H9 (cell line): ENCODE measurements at regions not wholly inside any gene's neighbourhood (a gene's known extent, or its start where the extent isn't known, plus 50 kb on each side); places are given as distances from the start of the nearest gene placed in this dataset.

Experiments used
- DNase-seq: peaks from one replicate; pipeline ENCODE4 v3.0.0-alpha.2; 2017
- H2AFZ ChIP-seq: one replicate; pipeline ENCODE4 v1.6.1; 2013; ENCODE audit warnings: mild to moderate bottlenecking, low read length, control low read depth, moderate library complexity
- H2AK5ac ChIP-seq: 2 replicates; pipeline ENCODE4 v1.6.1; 2013; ENCODE audit warnings: low read length, control low read depth, mixed read lengths; ENCODE audit not compliant: insufficient read length
- H2BK120ac ChIP-seq: one replicate; pipeline ENCODE4 v1.6.1; 2013; ENCODE audit warnings: low read depth, mild to moderate bottlenecking, low read length, control low read depth, inconsistent platforms; ENCODE audit not compliant: poor library complexity, severe bottlenecking
- H2BK12ac ChIP-seq: 2 replicates; pipeline ENCODE4 v1.6.1; 2013; ENCODE audit warnings: low read length, control low read depth, mixed read lengths, low read depth; ENCODE audit not compliant: insufficient read length
- H2BK15ac ChIP-seq: 2 replicates; pipeline ENCODE4 v1.6.1; 2013; ENCODE audit warnings: low read depth, low read length, control low read depth
- H2BK20ac ChIP-seq: one replicate; pipeline ENCODE4 v1.6.1; 2013; ENCODE audit warnings: low read depth, mild to moderate bottlenecking, low read length, control low read depth, inconsistent platforms; ENCODE audit not compliant: poor library complexity, severe bottlenecking
- H2BK5ac ChIP-seq: 2 replicates; pipeline ENCODE4 v1.6.1; 2013; ENCODE audit warnings: low read length, control low read depth, mixed read lengths; ENCODE audit not compliant: insufficient read length
- H3K14ac ChIP-seq: 2 replicates; pipeline ENCODE4 v1.6.1; 2013; ENCODE audit warnings: low read length, control low read depth; ENCODE audit not compliant: insufficient read depth
- H3K18ac ChIP-seq: 2 replicates; pipeline ENCODE4 v1.6.1; 2013; ENCODE audit warnings: low read depth, mild to moderate bottlenecking, mixed read lengths, low read length, control low read depth; ENCODE audit not compliant: insufficient read length
- H3K23ac ChIP-seq: 2 replicates; pipeline ENCODE4 v1.6.1; 2013; ENCODE audit warnings: low read length, control low read depth, mixed read lengths, low read depth; ENCODE audit not compliant: insufficient read length
- H3K23me2 ChIP-seq: 2 replicates; pipeline ENCODE4 v1.6.1; 2013; ENCODE audit warnings: low read depth, mild to moderate bottlenecking, mixed read lengths, low read length, control low read depth; ENCODE audit not compliant: insufficient read length, poor library complexity, severe bottlenecking
- H3K27ac ChIP-seq: 2 replicates; pipeline ENCODE4 v1.5.1; 2013; ENCODE audit warnings: low read length, control low read depth, mixed read lengths, low read depth; ENCODE audit not compliant: insufficient read length
- H3K27me3 ChIP-seq: 2 replicates; pipeline ENCODE4 v1.6.1; 2013; ENCODE audit warnings: low read length, control low read depth, inconsistent platforms; ENCODE audit not compliant: insufficient read depth
- H3K4ac ChIP-seq: 2 replicates; pipeline ENCODE4 v1.6.1; 2013; ENCODE audit warnings: low read depth, mild to moderate bottlenecking, control low read depth, inconsistent platforms, low read length, moderate library complexity
- H3K4me1 ChIP-seq: 2 replicates; pipeline ENCODE4 v1.6.1; 2013; ENCODE audit warnings: low read length, control low read depth, inconsistent platforms; ENCODE audit not compliant: insufficient read depth
- H3K4me2 ChIP-seq: 2 replicates; pipeline ENCODE4 v1.6.1; 2013; ENCODE audit warnings: low read length, control low read depth, mixed read lengths; ENCODE audit not compliant: insufficient read length, insufficient read depth
- H3K56ac ChIP-seq: 2 replicates; pipeline ENCODE4 v1.6.1; 2013; ENCODE audit warnings: low read depth, mild to moderate bottlenecking, mixed read lengths, low read length, control low read depth; ENCODE audit not compliant: insufficient read length
- H3K79me1 ChIP-seq: 2 replicates; pipeline ENCODE4 v1.6.1; 2013; ENCODE audit warnings: low read depth, mild to moderate bottlenecking, moderate library complexity, low read length, control low read depth, inconsistent platforms; ENCODE audit not compliant: insufficient read depth, poor library complexity, severe bottlenecking
- H3K79me2 ChIP-seq: 2 replicates; pipeline ENCODE4 v1.6.1; 2013; ENCODE audit warnings: low read length, control low read depth, inconsistent platforms; ENCODE audit not compliant: insufficient read depth
- H3K9ac ChIP-seq: 2 replicates; pipeline ENCODE4 v1.6.1; 2013; ENCODE audit warnings: low read length, control low read depth, mixed read lengths; ENCODE audit not compliant: insufficient read length; ENCODE audit errors: extremely low read depth
- H3K9me3 ChIP-seq: one replicate; pipeline ENCODE4 v1.6.1; 2013; ENCODE audit warnings: low read depth, low read length, inconsistent platforms; ENCODE audit not compliant: control insufficient read depth
- H3T11ph ChIP-seq: one replicate; pipeline ENCODE4 v1.6.1; 2013; ENCODE audit warnings: mild to moderate bottlenecking, low read length, control low read depth, inconsistent platforms
- H4K20me1 ChIP-seq: one replicate; pipeline ENCODE4 v1.6.1; 2013; ENCODE audit not compliant: control insufficient read depth, insufficient read length, insufficient read depth
- H4K5ac ChIP-seq: 2 replicates; pipeline ENCODE4 v1.6.1; 2013; ENCODE audit warnings: low read depth, mild to moderate bottlenecking, mixed read lengths, low read length, control low read depth; ENCODE audit not compliant: insufficient read length
- H4K8ac ChIP-seq: replicated peaks from 2 replicates; pipeline ENCODE4 v1.6.1; 2013; ENCODE audit warnings: low read length, control low read depth, mixed read lengths, low read depth; ENCODE audit not compliant: insufficient read length
- H4K91ac ChIP-seq: 2 replicates; pipeline ENCODE4 v1.6.1; 2013; ENCODE audit warnings: low read depth, mild to moderate bottlenecking, moderate library complexity, mixed read lengths, low read length, control low read depth; ENCODE audit not compliant: insufficient read length
- H3K27ac Mint-ChIP-seq, 3 experiments: 2 replicates in 2 of 3; 3 replicates in 1 of 3; pipeline ENCODE4 v1.8.0; 2020 to 2021; ENCODE audit warnings: mixed read lengths in 3 of 3, mild to moderate bottlenecking in 1 of 3, moderate library complexity in 1 of 3
- H3K27me3 Mint-ChIP-seq: 2 replicates; pipeline ENCODE4 v1.8.0; 2021; ENCODE audit warnings: low read depth, mild to moderate bottlenecking, moderate library complexity, mixed read lengths
- H3K36me3 Mint-ChIP-seq, 3 experiments: 2 replicates in 2 of 3; 3 replicates in 1 of 3; pipeline ENCODE4 v1.8.0; 2020 to 2021; ENCODE audit warnings: low read depth in 3 of 3, mixed read lengths in 3 of 3; ENCODE audit not compliant: insufficient read depth in 1 of 3
- H3K4me1 Mint-ChIP-seq, 2 experiments: 2 replicates each; pipeline ENCODE4 v1.8.0; 2020; ENCODE audit warnings: mixed read lengths in 2 of 2
- H3K4me3 Mint-ChIP-seq, 2 experiments: 2 replicates in 1 of 2; 3 replicates in 1 of 2; pipeline ENCODE4 v1.8.0; 2020 to 2021; ENCODE audit warnings: mild to moderate bottlenecking in 2 of 2, mixed read lengths in 2 of 2, moderate library complexity in 1 of 2
- H3K9me3 Mint-ChIP-seq, 2 experiments: 2 replicates in 1 of 2; 3 replicates in 1 of 2; pipeline ENCODE4 v1.8.0; 2020; ENCODE audit warnings: mild to moderate bottlenecking in 2 of 2, mixed read lengths in 2 of 2, moderate library complexity in 1 of 2
- CTCF ChIP-seq: fragments of 200-600 bp; sonication (generic); conservative IDR thresholded peaks from 3 replicates; pipeline ENCODE4 v1.8.0; 2021; ENCODE audit warnings: antibody characterized with exemption, mild to moderate bottlenecking
- WGBS: extraction: QIAGEN DNeasy Blood & Tissue Kit; methylation state at CpG from one replicate; pipeline ENCODE4 v1.1.7; 2013; ENCODE audit warnings: missing lambda C conversion rate, low lambda C conversion rate, mixed read lengths; ENCODE audit not compliant: insufficient read length; ENCODE audit errors: extremely low coverage; 5-methylcytosine and 5-hydroxymethylcytosine counted together

DNA sequence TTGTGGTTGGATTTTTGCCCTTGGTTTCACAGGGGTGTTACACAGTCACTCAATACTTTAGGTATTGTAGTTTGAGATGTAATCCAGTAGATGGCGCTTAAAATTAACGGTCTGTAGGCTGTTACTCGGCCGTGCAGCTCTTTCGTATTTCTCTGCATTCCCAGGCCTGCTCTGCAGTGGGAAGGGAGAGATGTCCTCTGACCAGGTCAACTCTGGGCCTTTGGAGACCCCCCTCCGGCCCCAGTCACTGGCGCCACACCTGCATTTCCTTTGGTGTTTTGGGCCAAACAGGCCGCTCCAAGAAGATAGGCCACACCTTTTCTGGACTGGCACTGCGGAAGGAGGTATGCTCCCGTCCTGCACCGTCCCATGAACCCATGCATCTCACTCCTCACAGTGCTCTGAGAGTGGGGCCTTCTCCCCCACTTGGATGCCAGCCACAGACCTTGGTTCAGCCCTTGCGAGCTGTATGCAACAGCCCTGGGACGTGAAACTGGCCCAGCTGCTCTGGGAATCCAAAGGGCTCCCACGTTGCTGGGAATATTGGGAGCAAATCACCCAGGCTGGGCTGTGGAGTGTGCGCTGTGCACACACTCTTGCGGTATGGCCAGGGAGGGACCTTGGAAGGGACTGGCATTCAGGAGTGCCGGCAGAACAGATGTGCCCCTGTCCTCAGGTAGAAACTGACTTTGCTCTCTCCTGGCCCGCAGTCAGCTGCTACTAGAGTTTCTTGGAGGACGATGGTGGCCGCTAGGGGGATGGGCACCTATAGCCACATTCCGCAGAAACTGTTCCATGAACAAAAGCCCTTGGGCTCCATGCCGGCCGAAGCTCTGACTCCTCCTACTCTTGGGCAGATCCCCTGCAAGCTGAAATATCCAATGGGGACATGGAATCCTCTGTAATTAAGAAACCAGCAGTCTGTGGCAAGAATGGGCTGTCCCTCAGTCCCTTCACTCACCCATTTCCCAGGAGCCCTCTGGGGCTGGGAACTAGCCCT lies 410.5 kb upstream of the CADM2 start:
- Histone ChIP-seq H2AK5ac (no peak overlapping the region), H4K8ac (no peak overlapping the region), H3K79me2 (no peaks in the 10 kb centered on the region), H3K4ac (no peak overlapping the region), H2BK12ac (peak overlapping the region; percentile 80), H2AFZ (peak overlapping the region; percentile 71), H3K56ac (no peak overlapping the region), H3T11ph (no peak overlapping the region), H3K18ac (peak overlapping the region; percentile 71), H3K27me3 (no peaks in the 10 kb centered on the region), H4K91ac (no peak overlapping the region), H3K9me3 (no peaks in the 10 kb centered on the region), H3K9ac (no peak overlapping the region), H2BK5ac (no peak overlapping the region), H3K27ac (no peak overlapping the region), H3K23me2 (no peaks in the 10 kb centered on the region), H3K79me1 (no peaks in the 10 kb centered on the region), H3K4me2 (no peak overlapping the region), H2BK15ac (no peak overlapping the region), H2BK120ac (no peak overlapping the region), H4K5ac (peak overlapping the region; percentile 31), H4K20me1 (peaks cover 2% of the 10 kb centered on the region), H3K4me1 (no peaks in the 10 kb centered on the region), H3K23ac (no peak overlapping the region), H3K14ac (peak overlapping the region; percentile 41), H2BK20ac (no peak overlapping the region)
- peak; percentile 89 for DNase-seq
- no peak overlapping the region for H3K4me3 Mint-ChIP-seq
- peaks cover 0 to 12% (median 0%) of the 10 kb centered on the region in 3 experiments; a peak in 3 of 7 replicates for H3K36me3 Mint-ChIP-seq
- TF ChIP-seq CTCF: peak; percentile 71
- H3K27ac Mint-ChIP-seq: peak overlapping the region in 2 of 3 experiments; percentile 66 to 93; a peak in 3 of 7 replicates
- no peaks in the 10 kb centered on the region for H3K27me3 Mint-ChIP-seq
- peaks cover 5 to 6% of the 10 kb centered on the region in 2 experiments; a peak in 3 of 5 replicates for H3K9me3 Mint-ChIP-seq
- WGBS: no CpG with 5 or more reads among the region's 23 CpGs
- H3K4me1 Mint-ChIP-seq: peaks cover 14 to 17% of the 10 kb centered on the region in 2 experiments
